Stimulated activated CD4-positive, alpha-beta T cell treated with anti-CD3 and anti-CD28 coated beads, Interleukin-15, amount 100 ng/mL, for 48 hours (primary cell): ENCODE measurements at regions not wholly inside any gene's neighbourhood (a gene's known extent, or its start where the extent isn't known, plus 50 kb on each side); places are given as distances from the start of the nearest gene placed in this dataset.
"Not testable (repeated sequence)": the region's sequence is repeated elsewhere in the genome, so short reads cannot be mapped to it uniquely, and the experiment has no call there.

Experiments used
- DNase-seq, 2 donors: peaks; one replicate each; pipeline ENCODE4 v3.0.0-alpha.2; 2020; ENCODE audit warnings: low read depth in 2 of 2

DNA sequence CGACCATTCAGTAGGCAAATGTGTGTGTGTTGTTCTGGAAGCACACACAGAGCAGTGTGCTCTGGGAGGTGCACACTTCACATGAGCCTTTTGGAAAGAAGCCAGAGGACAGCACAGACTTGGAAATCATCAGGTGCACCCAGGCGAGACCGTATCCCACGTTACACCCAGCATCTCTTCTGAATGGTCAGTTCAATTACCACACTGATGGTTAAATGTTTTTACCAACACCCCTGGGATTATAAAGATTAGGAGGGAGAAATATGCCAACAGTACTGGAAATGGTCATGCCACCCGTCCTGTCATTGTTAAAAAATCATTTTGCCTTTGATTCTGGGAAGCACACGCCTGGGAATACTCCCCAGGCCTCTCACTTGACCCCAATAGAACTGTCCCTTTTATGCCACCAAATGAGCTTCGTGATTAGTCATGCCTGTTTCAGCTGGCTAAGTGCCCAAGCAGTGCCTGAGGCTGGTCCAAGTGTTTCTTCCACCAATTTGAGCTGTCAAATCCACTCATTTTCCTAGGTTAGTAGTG is 183.7 kb downstream of the NRP2 start:
- DNase-seq = no peak

DNA sequence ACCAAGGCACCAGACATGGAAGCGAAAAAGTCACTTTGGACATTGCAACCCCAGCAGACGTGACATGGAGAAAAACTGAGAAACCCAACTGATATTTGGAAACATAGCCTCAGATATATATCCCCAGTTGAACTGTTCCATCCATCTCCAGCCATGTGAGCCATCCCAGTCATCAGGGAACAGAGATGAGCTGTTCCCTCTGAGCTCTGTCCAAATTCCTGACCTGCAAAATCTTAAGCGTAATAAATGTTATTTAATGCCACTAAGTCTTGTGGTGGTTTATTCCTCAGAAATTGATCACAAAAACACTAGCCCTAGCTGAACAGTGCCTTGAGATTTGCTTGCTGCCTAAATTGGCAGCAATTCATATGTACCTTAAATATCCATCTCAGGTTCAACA is 182.8 kb downstream of the NRP2 start:
- DNase-seq = no peak

- no peak for DNase-seq
Measured at GRCh38 chr2:205864491-205864890, 182.2 kb downstream of the NRP2 start.

DNA sequence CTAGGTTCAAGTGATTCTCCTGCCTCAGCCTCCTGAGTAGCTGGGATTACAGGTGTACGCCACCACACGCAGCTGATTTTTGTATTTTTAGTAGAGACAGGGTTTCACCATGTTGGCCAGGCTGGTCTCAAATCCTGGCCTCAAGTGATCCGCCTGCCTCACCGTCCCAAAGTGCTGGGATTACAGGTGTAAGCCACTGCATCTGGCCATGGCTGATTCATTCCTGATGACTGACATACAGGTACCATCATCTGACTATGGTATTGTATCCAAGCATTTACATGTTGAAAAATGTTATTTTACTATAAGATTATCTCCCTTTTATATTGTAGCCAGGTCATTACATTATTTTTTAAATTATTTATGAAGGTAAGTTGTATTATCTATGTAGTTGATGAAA is 180.5 kb downstream of the NRP2 start:
- DNase-seq = not testable (repeated sequence)

DNA sequence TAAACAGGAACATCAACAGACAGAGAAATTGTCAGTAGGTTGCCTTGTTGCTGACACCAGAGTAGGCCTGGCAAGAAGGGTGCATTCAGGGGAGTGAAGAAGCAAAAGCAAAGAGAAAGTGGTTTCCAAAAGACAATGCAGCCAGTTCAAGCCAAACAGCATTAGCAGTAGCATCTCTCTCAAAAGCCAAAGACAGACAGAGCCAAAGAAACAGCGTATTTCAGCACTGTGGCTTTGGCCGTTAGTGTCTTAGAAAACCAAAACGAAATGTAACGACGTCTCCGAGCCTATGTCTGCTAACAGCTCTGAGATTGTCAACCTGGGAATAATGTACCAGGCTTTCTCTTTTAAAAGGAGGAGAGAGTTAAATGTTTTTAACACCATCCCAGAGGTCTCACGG is 178.6 kb downstream of the NRP2 start:
- DNase-seq = no peak

DNA sequence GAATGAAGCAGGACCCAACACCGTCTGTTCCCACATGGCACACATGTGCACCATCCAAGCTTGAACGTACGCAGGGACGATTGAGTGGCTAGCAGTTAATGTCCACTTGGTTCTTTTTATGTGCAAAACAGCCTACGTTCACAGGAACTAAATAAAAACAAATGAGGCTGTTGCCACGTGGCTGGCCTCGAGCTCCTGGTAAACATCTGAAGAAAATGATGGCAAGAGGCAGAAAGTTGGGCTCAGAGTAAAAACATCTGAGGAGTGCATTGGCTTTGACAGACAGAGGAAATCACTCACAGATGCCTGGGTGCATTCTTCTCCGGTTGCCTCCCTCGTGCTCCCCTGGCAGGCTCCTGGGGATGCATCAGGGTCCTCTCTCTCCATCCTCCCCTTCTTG is 177.9 kb downstream of the NRP2 start:
- DNase-seq = no peak

GRCh38 chr2:205858881-205859441 is 176.7 kb downstream of the NRP2 start:
- no peak for DNase-seq

DNA sequence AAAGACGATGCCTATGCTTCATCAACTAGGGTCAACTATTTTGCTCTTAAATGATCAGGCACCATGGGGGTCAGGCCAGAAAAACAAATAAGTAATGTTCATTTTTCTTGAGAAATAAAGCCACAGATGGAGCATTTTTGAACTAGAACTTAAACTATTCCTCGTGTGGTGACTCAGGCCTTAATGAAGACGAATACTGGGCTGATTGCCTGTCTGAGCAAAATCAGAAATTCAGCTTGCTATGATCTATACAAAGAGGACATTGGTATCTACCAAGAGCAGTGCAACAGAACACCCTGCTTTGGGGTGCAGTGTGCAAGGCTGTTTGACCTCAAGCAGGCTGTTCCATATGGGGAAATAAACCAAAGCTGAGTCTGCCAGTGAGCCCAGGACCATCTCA is 176.0 kb downstream of the NRP2 start:
- DNase-seq = no peak

DNA sequence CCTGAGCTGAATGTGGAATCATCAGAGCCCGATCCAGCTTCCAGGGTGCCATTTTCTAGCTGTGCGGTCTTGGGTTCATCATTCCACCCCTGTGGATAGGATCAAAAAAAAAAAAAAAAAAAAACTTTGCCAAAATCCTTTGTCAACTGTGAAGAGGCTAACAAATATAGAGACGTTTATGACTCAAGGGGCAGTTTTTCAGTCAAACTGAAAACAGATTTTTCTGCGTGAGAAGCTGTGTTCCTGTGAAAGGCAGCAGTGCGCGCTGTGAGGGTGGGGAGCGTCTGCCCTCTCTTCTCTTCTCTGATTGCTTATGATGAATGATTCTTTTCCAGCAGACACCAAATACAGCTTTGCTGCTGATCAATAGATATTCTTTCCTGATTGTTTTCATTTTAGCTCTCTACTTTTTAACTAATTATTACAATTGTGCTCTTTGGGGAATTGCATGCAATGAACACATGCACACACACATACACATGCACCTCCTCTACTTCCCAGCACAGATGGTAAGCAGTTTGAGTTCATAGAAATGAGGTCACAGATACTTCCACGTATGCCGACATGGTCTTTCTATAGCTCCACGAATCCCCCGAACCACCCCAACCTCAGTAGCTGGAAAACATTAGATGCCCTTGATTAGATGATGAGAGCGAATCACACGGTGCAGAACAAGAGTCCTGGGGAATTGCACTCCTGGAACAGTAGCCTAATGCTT is 175.4 kb downstream of the NRP2 start:
- DNase-seq = no peak

DNA sequence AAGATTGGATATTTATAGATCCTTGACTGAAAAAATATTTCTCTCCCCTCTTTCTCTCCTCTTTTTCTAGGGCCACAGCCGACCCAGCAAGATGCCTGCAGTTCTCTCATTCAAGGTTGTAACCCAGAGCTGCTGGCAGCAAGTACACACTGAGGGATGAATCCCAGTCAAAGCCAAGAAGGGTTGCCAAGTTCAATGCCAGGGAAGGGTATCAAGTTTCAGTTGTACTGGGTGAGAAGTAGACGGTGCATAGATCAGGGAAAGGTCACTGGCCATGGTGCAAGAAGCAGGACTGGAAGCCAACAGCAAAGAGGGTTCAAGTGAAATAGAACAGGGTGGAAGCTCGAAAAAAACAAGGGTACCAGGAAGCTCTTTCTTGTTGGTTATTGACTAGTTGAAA is 170.2 kb downstream of the NRP2 start:
- DNase-seq = no peak

DNA sequence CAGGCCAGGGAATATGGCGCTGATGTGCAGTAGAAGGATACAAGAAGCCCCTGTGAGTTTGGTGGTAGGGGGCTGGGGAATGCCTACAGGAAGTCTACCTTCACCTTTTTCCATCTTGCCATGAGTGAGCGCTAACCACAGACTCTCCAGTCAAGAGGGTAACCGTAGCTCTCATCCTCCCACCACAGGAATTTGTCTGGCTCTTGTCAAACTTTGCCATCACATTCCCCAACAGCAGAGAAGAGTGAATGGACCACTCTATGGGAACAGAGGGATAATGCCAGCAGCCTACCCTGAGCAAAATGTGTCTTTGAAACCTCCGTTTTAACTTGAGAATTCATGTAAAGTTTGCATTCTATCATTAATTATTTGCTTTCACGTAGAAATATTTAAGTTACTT is 168.3 kb downstream of the NRP2 start:
- DNase-seq = no peak

- DNase-seq = no peak
Measured at GRCh38 chr2:205850132-205850531, 167.8 kb downstream of the NRP2 start.

DNA sequence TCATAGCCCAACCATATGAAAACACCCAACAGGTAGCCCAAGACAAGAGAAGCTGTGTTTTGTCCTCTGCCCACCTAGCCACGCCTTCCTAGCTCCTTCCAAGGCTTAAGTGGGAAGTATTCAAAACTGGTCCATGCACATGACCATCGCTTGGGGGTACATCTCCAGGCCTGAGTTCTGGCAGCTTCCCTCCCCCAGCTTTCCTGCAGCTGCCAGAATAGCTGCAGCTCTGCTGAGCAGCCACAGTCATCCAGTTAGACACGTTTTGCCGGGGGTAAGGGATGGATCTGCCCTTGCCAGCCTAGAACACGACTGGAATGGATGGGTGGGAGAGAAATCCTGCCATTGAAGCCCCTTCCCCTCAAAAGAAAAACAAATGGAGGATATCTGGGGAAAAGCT is 166.8 kb downstream of the NRP2 start:
- DNase-seq = no peak

DNA sequence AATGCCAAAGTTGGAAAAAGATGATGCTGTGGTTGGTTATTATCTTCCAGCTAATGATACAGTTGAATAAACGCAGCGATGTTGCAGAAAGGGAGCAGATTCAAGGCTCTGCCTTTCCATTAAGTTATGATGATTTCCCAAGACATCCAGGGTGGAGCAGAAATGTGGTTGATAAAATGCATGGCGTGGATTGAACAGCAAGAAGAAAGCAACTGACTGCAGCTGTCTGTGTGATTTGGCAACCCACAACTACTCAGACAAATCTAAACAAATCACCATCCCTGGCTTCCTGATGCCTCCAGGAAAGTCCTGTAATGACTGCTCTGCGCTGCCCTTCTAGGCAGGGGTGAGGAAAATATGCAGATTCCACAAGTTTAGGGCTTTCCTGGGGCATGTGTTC is 166.3 kb downstream of the NRP2 start:
- DNase-seq = no peak
